Thyroid gland (tissue), 4 donors: ENCODE measurements at regions not wholly inside any gene's neighbourhood (a gene's known extent, or its start where the extent isn't known, plus 50 kb on each side); places are given as distances from the start of the nearest gene placed in this dataset.

ENCODE experiments used
- POLR2A ChIP-seq, 2 donors: fragments of 450-650 bp; IDR thresholded peaks; one replicate each; pipeline ENCODE4 v1.6.1; 2017; ENCODE audit warnings: antibody characterized with exemption in 2 of 2, mild to moderate bottlenecking in 2 of 2, moderate library complexity in 1 of 2
- TF ChIP-seq, protein P1 (sequence below), 6 experiments: fragments of 200-600 bp in 3 of 6; fragments of 450-650 bp in 3 of 6; sonication (generic) in 3 of 6; IDR thresholded peaks; one replicate each; pipeline ENCODE4 v1.5.1; 2016 to 2019; ENCODE audit warnings: antibody characterized with exemption in 6 of 6, mild to moderate bottlenecking in 2 of 6, inconsistent platforms in 1 of 6, moderate library complexity in 1 of 6

DNA sequence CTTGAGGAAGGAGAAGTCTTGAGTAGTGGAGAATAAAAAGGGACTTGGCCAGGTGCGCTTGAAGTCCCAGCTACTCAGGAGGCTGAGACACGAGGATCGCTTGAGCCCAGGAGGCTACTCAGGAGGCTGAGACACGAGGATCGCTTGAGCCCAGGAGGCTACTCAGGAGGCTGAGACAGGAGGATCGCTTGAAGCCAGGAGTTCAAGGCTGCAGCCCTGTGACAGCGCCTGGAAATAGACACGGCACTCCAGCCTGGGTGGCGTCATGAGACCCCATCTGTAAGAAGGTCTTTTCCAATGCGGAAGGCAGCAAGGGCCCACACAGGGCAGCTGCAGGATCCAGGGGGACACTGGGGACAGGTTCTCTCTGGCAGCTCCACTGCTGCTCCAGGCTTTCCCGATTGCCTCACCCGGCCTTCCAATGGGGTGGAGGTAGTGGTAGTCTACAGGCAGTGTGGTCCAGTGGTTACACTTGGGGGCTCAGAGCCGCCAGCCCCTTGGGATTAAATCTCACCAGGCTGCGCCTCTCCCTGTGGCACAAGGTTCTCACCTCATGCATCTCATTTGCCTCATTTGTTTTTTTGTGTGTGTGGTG is 143.4 kb downstream of the SEC14L1 start:
- TF ChIP-seq, protein P1, sequence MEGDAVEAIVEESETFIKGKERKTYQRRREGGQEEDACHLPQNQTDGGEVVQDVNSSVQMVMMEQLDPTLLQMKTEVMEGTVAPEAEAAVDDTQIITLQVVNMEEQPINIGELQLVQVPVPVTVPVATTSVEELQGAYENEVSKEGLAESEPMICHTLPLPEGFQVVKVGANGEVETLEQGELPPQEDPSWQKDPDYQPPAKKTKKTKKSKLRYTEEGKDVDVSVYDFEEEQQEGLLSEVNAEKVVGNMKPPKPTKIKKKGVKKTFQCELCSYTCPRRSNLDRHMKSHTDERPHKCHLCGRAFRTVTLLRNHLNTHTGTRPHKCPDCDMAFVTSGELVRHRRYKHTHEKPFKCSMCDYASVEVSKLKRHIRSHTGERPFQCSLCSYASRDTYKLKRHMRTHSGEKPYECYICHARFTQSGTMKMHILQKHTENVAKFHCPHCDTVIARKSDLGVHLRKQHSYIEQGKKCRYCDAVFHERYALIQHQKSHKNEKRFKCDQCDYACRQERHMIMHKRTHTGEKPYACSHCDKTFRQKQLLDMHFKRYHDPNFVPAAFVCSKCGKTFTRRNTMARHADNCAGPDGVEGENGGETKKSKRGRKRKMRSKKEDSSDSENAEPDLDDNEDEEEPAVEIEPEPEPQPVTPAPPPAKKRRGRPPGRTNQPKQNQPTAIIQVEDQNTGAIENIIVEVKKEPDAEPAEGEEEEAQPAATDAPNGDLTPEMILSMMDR (IDR thresholded peaks at IDR 0.05): no peak
- TF ChIP-seq POLR2A (IDR thresholded peaks at IDR 0.05): no peak
